ENCODE measurements at regions not wholly inside any gene's neighbourhood (a gene's known extent, or its start where the extent isn't known, plus 50 kb on each side); places are given as distances from the start of the nearest gene placed in this dataset.

- no peaks in the 10 kb centered on the region for H3K4me1 Mint-ChIP-seq (ENCODE audit: unreplicated experiment)
- DNase-seq (ENCODE audit: extremely low spot score, unreplicated experiment): no peak
- H3K36me3 Mint-ChIP-seq (ENCODE audit: unreplicated experiment): no peaks in the 10 kb centered on the region
- no peaks in the 10 kb centered on the region for H3K9me3 Mint-ChIP-seq (ENCODE audit: unreplicated experiment)
- no peak for TF ChIP-seq CTCF (IDR thresholded peaks at IDR 0.05)
- no peak overlapping the region for H3K4me3 Mint-ChIP-seq (ENCODE audit: unreplicated experiment)
- no peaks in the 10 kb centered on the region for H3K27me3 Mint-ChIP-seq (ENCODE audit: unreplicated experiment)
- no peak overlapping the region for H3K27ac Mint-ChIP-seq (ENCODE audit: unreplicated experiment)
Measured at GRCh38 chr17:69788957-69789356, 286.1 kb upstream of the KCNJ16 start.

- TF ChIP-seq CTCF (IDR thresholded peaks at IDR 0.05): no peak
- DNase-seq (ENCODE audit: extremely low spot score, unreplicated experiment): no peak
- Mint-ChIP-seq H3K4me1 (ENCODE audit: unreplicated experiment) (no peaks in the 10 kb centered on the region), H3K27ac (ENCODE audit: unreplicated experiment) (no peak overlapping the region), H3K36me3 (ENCODE audit: unreplicated experiment) (no peaks in the 10 kb centered on the region), H3K4me3 (ENCODE audit: unreplicated experiment) (no peak overlapping the region), H3K27me3 (ENCODE audit: unreplicated experiment) (no peaks in the 10 kb centered on the region), H3K9me3 (ENCODE audit: unreplicated experiment) (peaks cover 3% of the 10 kb centered on the region)
Measured at GRCh38 chr17:69796078-69796477, 278.9 kb upstream of the KCNJ16 start.

GRCh38 chr17:69800870-69801269 is 274.2 kb upstream of the KCNJ16 start:
- no peak overlapping the region for H3K27ac Mint-ChIP-seq (ENCODE audit: unreplicated experiment)
- H3K4me1 Mint-ChIP-seq (ENCODE audit: unreplicated experiment): no peaks in the 10 kb centered on the region
- H3K36me3 Mint-ChIP-seq (ENCODE audit: unreplicated experiment): no peaks in the 10 kb centered on the region
- DNase-seq (ENCODE audit: extremely low spot score, unreplicated experiment): no peak
- no peaks in the 10 kb centered on the region for H3K27me3 Mint-ChIP-seq (ENCODE audit: unreplicated experiment)
- no peaks in the 10 kb centered on the region for H3K9me3 Mint-ChIP-seq (ENCODE audit: unreplicated experiment)
- no peak overlapping the region for H3K4me3 Mint-ChIP-seq (ENCODE audit: unreplicated experiment)
- TF ChIP-seq CTCF (IDR thresholded peaks at IDR 0.05): no peak

GRCh38 chr17:69801368-69801767 is 273.7 kb upstream of the KCNJ16 start:
- Mint-ChIP-seq H3K27me3 (ENCODE audit: unreplicated experiment) (no peaks in the 10 kb centered on the region), H3K36me3 (ENCODE audit: unreplicated experiment) (no peaks in the 10 kb centered on the region), H3K4me1 (ENCODE audit: unreplicated experiment) (no peaks in the 10 kb centered on the region), H3K4me3 (ENCODE audit: unreplicated experiment) (no peak overlapping the region), H3K9me3 (ENCODE audit: unreplicated experiment) (no peaks in the 10 kb centered on the region), H3K27ac (ENCODE audit: unreplicated experiment) (no peak overlapping the region)
- DNase-seq (ENCODE audit: extremely low spot score, unreplicated experiment): no peak
- no peak for TF ChIP-seq CTCF (IDR thresholded peaks at IDR 0.05)

- Mint-ChIP-seq H3K27ac (ENCODE audit: unreplicated experiment) (no peak overlapping the region), H3K4me3 (ENCODE audit: unreplicated experiment) (no peak overlapping the region), H3K4me1 (ENCODE audit: unreplicated experiment) (no peaks in the 10 kb centered on the region), H3K27me3 (ENCODE audit: unreplicated experiment) (no peaks in the 10 kb centered on the region), H3K36me3 (ENCODE audit: unreplicated experiment) (no peaks in the 10 kb centered on the region), H3K9me3 (ENCODE audit: unreplicated experiment) (no peaks in the 10 kb centered on the region)
- TF ChIP-seq CTCF (IDR thresholded peaks at IDR 0.05): no peak
- DNase-seq (ENCODE audit: extremely low spot score, unreplicated experiment): no peak
Measured at GRCh38 chr17:69802045-69802740, 272.8 kb upstream of the KCNJ16 start.

All from osteocyte (in vitro differentiated cells).